Suppressor macrophage (primary cell): ENCODE measurements at regions not wholly inside any gene's neighbourhood (a gene's known extent, or its start where the extent isn't known, plus 50 kb on each side); places are given as distances from the start of the nearest gene placed in this dataset.

Experiments used
- DNase-seq, 4 experiments: peaks; one replicate each; pipeline ENCODE4 v3.0.0-alpha.2; 2020 to 2022

DNA sequence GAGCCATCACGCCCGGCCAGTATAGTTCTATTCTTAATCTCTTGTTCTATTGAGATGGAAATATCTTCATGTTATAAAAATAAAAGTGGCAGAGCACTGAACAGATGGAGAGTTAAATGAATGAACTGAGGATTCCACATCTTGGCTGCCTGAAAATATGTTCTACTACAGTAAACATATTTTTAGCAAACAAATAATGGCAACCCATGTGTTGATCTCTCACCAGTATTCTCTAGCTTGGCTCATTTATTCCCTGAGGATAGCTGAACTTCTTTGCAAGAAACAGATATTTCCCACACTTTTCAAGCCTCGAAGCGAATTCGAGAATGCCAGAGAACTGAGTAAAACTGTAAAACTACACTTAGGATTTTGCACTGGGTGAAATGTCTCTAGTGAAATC lies 58.9 kb downstream of the DIRAS3 start:
- no peak for DNase-seq

DNA sequence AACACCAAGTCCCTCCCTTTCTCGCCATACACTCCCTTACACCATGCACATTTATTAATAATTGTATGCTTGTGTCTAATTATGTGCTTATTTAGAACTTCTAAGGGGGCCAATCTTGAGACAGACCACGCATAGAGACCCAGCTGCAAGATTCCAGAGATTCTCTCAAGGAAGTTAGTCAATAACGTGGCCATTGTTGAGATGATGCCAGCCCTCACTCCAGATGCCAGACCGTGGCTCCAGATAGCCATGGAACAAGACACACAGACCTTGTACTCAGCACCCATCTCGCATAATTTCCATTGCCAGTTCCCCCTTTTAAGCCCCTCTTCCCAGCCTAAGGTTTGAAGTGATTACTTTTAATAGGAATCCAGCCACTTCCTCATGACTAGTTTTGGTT lies 62.4 kb downstream of the DIRAS3 start:
- no peak for DNase-seq

DNA sequence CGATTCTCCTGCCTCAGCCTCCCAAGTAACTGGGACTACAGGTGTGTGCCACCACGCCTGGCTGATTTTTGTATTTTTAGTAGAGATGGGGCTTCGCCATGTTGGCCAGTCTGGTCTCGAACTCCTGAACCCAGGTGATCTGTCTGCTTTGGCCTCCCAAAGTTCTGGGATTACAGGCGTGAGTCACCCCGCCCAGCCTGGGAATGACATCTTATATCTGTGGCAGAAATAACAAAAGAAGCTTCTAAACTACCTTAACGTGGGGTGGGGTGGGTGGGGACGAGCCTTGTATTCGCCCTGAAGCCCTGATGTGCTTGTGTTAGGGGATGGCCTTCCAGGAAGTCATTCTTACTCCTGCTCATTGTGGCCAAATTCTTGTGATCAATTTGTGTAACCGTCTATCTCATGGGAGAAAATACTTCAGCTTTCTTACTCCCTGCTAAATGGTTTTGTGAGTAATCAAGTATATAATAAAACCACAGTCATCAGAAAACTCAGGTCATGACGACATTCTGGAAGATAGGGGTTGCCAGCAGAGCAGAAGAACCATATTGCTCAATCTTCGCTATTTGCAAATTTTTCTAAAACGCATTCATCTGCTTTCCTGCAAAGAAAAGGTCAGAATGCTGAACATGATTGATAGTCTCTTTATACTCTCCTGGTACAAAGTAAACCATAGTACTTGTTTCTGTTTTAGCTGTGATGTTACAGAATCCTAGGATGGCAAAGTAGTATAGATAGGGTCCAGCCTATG lies 63.2 kb downstream of the DIRAS3 start:
- DNase-seq, result peak in 1 of 4 experiments; percentile 1

DNA sequence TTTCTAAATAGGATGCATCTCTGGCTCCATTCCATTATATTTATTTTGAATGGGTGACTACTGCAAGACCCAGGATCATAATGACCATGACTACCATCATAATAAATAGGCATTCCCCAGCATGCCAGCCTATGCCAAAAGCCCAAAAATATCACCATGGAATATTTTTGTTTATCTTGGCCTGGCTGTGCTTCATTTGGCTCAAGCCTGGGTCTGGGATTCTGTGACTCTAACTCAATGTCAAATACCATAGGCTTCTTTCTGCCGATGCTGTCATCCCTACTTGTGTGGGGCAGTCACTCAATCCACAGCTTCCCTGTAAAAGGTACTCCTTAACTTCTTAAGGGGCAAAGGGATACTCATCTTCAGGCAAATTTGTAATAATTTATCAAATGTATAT lies 66.6 kb downstream of the DIRAS3 start:
- no peak for DNase-seq

DNA sequence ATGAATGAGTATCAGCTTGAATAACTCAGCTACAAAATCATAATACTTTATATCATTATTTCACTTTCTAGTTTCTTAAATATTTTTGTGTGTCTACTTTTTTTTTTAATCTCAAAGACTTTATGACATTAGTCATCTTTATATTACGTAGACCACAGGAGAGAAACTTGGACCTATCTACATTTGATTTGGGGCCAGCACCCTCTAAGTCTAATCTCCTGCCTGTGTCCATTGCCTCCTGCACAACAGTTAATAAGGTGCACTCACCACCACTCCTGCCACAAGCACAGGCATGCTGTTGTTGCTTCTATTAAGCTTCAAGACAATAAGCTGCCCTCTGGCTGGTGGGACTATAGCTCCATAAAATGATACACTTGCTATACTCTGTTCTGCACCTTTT lies 70.4 kb downstream of the DIRAS3 start:
- no peak for DNase-seq

DNA sequence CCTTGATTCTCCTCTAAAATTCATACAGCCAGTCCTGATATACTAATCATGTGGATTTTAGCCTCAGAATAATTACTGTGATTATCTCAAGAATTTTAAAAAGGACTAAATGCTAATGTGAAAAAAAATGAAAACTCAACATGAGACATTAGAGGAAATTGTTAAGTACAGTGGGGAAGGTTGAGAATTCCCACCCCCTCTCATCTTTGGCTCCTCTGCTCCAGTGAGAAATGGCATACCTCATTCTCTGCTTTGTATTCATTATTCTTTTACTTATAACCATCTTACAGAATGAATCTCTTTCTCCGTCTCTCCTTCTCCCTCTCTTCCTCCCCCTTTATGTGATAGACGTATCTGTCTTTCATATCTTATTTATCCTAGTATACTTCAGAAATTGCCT lies 70.9 kb downstream of the DIRAS3 start:
- DNase-seq, result no peak

DNA sequence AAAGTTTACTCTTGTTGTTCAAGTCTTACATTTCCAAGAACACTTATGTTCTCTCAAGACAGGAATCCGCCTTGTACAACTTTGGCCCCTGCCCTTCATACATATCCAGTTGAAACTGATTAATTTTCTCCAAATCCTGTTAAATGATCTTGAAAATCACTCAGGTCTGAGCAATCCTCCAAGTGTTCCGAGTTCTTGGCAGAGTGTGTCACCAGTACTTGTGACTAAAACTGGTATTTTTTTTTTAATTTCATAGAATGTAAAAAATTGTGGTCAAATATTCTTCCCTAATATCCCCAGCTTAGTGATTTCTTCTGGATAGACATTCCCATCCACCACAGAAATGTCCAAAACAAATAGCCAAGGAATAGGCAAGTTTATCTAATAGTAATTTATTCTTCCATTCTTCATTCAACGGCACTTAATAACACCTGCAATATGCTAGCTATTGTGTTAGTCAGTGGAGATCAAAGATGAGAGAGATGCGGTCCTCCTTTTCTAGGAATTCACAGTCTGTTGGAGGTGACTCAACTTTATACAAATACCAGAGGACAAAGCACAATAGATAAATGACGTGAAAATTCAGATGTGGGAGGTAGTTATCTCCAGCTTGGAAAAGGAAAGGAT lies 71.4 kb downstream of the DIRAS3 start:
- DNase-seq, result no peak

DNA sequence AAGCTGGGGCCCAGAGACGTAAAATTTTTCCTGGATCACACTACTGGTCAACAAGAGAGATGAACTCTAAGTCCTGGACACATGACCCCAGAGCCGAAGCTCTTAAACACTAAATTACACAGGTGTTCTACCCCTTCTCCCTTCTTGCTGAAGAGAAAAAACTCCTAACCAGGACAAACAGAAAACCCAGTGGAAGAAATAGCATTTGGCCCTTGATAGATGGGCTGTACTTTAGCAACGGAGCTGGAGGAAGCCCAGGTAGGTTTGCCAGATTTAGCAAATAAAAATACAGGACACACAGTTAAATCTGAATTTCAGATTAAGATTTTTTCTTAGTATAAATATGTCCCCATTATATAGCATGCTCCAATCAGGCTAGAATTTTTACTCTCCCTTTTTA lies 72.7 kb downstream of the DIRAS3 start:
- no peak for DNase-seq

DNA sequence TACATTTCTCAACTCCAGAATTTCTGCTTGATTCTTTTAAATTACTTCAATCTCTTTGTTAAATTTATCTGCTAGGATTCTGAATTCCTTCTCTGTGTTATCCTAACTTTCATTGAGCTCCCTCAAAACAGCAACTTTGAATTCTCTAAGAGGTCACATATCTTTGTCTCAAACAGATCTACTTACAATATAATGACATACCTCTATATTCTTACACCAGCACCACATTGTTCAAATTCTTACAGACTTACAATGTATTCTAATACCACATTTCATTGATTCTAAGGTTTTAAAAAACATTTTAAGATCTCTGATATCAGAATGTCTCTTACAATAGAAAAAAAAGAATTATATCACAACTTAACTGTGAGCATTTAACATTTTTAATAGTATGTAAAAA lies 77.4 kb downstream of the DIRAS3 start:
- DNase-seq, result no peak

DNA sequence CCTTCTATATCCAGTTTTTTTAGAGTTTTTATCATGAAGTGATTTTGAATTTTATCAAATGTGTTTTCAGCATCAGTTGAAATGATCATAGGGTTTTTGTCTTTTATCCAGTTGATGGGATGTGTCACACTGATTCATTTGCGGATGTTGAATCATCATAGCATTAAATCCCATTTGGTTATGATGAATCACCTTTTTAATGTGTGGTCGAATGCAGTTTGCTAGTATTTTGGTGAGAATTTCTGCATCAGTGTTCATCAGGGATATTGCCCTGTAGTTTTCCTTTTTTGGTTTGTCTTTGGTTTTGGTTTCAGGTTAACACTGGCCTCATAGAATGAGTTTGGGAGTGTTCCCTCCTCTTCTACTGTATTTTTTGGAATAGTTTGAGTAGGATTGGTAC lies 80.3 kb downstream of the DIRAS3 start:
- no peak for DNase-seq

DNA sequence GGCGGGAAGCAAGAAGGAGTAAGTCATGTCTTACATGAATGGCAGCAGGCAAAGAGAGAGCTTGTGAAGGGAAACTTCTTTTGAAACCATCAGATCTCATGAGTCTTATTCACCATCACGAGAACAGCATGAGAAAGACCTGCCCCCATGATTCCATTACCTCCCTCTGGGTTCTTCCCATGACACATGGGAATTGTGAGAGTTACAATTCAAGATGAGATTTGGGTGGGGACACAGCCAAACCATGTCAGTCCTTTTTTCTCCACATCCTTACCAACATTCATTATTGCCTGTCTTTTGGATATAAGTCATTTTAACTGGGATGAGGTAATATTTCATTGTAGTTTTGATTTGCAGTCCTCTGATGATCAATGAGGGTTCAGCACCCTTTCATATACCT lies 81.0 kb downstream of the DIRAS3 start:
- no peak for DNase-seq

DNA sequence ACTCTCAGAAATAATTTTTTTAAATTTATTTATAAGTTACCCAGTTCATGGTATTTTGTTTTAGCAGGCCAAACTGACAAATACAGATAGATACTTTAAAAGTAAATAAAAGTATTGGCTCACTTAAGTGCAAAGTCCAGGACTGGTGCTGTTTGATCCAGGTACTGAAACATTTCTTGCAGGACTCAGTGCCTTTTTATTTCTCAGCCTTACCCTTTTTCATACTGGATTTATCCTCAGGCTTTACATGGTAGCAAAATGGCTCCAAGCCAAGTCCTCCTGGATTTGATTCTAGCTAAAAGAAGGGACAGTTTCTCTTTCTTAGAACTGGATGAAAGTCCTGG lies 83.8 kb downstream of the DIRAS3 start:
- no peak for DNase-seq

DNA sequence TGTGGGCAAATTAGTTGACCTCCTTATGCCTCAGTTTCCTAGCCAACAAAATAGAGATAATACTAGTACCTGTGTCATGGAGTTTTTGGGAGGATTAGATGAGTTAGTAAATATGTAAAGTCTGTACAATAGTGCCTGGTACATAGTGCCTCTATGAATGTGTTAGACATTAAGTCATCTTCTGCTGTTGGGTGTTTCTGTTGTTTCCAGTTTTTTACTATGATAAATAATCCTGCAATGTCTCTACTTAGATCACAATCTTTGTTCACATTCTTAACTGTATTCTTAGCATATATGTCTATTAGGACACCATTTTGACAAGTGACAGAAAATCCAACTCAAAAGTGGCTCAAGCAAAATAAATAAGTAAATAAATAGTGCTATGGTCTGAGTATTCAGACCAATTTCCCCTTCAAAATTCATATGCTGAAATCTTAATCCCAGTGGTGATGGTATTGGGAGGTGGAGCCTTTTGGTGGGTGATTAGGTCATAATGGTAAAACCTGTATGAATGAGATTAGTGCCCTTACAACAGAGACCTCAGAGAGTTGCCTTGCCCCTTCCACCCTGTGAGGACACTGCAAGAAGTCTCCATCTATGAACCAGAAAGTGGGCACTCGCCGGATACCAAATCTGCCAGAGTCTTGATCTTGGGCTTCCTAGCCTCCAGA lies 84.3 kb downstream of the DIRAS3 start:
- no peak for DNase-seq

DNA sequence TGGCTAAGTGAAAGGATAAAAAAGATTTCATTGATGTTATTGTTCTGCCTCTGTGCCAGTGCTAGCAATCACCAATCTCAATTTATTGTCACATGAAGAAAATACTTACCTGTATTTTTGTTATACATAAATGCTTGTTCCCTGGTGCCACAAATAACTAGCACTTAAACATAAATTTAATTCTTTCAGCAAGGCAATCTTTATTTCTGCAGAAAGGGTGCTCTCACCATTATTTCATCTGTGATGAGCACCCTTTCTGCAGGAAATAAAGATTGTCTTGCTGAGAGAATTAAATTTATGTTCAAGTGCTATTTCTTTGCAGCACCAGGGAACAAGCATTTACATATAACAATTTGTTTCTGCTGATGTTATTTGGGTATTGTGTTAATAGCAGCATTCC lies 87.2 kb downstream of the DIRAS3 start:
- DNase-seq, result no peak

DNA sequence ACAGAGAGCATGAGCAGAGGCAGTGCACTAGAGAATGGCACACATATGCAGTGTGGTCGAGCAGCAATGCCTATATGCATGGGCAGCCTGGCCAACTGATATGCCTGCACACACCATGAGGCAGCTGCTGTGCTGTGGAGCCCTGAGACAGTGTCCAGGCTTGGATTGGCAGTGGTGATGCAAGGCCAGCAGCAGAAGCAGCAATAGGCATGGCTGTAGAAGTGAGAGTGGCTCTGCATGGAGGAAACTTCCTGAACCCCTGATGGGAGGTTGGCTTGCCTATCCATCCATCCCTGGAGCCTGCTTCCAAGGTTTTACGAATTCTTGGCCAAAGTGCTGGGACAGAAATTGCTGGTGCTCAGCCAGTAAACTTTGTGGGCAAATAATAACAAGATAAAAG lies 89.7 kb downstream of the DIRAS3 start:
- DNase-seq, result no peak

DNA sequence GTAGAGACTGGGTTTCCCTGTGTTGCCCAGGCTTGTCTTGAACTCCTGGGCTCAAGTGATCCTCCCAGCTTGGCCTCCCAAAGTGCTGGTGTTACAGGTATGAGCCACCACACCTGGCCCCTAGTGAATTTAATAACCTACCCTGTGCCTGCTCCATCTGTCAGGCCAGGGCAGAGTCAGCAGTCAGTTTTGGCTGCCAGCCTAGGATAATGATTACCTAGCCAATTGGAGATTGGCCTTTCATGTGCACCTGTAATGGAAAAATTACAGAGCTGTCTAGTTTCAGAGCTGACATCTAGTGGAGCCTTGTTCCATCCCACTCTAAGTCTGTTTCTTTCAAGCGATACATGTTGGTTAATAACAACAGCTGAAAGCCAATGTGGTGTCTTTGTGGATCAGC lies 92.0 kb downstream of the DIRAS3 start:
- no peak for DNase-seq

DNA sequence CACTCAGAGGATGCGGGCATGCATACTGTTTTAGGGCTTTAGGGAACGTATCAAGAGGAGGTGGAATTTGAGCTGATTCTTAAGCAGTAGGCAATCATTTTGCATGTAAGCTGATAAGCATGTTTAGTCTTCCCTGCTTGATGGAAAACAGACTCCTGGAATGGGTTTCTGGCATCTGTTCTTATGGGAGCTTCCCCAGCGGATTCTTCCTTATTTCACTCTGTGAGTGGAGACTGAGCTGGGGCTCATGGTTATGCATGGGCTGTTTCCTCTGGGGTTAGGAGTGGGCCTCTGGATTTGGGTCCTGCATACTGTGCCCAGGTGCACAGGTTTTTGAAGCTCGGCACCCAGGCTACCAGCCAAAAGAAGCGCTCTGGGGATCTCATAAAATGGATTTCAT lies 93.4 kb downstream of the DIRAS3 start:
- no peak for DNase-seq

DNA sequence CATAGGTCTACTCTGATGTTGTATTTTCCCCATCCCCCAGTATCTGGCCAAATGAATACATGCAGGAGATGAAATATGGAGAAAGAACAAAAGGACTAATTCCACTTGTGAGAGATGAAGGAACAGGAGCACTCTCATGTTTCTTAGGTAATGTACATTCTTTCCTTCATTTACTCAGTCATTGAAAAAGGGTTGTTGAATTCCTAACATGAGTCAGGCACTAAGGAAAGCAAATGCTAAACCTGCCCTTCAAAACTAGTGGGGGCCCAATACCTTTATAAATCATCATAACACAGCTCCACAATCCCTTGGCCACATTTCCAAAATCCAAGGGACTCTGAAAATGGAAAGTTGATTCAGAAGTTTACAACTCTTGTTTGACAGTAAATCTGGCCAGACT lies 94.3 kb downstream of the DIRAS3 start:
- DNase-seq, result no peak

DNA sequence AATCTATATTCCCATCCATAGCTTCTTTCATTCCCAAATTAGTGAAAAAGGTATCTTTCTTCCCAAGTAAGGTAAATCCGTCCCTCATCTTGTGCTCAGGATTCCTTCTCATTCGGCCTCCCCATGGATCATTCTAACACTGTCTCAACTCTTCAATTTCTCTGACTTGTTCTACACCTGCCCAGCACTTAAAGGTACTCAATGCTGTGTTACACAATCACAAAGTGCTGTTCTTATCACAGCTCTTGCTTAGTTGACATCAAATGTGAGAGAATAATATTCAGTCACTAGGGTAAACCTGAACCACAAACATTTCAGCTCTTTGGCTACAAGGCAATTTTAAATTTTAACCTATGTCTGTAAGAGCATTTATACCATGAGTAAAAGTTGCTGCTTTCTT lies 94.8 kb downstream of the DIRAS3 start:
- no peak for DNase-seq

DNA sequence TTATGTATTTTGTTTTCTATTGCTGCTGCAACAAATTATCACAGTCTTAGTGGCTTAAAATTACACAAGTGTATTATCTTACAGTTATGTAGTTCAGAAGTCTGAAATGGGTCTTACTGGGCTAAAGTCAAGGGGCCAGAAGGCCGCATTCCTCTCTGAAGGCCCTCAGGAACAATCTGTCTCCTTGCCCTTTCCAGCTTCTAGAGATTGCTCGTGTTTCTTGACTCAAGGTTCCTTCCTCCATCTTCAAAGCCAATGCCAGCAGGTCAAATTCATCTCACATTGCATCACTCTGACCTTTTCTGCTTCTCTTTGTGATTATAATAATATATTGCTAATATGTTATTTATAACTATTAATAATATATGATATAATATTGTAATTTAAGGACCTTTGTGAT lies 97.1 kb downstream of the DIRAS3 start:
- no peak for DNase-seq

DNA sequence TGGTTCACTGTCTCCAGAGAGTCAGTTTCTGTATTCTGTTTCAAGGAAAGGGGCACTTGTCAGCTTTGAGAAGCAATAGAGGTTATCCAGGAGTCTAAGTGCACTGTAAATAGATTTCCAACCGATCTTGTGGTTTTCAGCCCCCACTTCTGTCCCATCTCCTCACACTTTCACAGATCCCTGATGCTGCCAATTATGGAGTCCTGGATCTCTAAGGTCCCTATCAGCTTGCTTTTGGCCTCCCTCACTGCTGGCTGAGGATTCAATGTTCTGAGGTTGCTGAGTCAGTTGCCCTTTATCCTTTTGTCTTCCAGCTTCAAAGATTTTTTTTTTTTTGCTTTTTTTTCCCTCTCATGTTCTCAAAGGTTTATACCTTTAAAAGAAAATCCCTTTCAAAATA lies 98.4 kb downstream of the DIRAS3 start:
- DNase-seq, result no peak

DNA sequence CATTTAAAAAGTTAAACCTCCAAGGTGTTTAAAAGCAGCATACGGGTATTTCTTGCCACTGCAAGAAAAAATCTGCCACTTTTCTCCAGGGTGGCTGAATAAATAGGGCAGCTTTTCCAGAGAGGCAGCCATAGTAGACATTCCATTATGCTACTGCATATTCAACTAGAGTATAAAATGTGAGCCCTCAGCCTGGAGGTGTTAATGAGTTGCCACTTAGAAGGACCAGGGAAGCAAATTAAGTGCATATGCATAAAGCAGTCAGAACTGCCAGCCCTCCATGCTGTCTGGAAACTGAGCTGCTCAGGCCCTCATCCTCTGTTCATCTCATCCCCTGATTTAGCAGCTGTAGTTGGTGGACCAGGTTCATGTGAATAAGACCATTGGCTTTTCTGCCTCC lies 99.4 kb downstream of the DIRAS3 start:
- DNase-seq, result no peak

DNA sequence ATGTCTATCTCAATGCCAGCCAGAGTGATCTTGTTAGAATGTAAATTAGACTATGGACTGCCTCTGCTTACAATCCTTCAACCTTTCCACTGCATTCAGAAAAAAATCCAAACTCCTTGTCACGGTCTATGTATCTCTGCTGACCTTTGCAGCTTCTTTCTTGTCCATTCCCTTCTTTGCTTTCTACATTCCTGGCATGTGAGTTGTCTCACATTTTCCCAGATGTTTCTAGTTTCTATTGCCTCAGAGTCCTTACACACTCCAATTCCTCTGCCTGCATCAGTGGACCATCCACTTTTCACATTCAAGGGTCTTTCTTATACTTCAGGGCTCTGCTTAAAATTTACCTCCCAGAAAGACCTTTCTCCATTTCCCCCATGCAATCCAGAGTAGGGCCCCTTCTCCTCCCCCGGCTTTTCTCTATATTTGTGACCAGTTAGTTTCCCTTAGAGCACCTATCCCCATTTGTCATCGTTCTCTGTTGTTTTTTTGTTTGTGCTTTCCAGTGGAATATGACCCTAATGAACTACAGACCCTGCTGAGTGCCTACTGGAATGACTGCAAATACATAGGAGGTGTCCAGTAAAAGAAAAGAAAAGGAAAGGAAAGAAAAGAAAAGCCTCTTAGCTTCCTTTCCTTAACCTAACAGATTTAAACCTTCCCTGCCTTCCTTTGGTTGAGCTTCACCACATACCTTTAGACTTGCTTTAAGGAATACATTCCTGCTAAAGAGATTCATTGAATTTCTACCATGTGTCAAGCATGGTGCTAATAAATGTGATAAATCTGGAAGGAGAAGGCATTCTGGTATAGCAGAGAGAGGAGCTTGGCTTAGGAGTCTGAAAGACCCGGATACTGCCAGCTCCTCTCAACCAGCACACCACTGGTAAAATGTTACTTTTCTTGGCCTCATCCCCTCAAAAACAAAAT lies 102.0 kb downstream of the DIRAS3 start:
- no peak for DNase-seq
